GM18517 (cell line): ENCODE measurements at regions not wholly inside any gene's neighbourhood (a gene's known extent, or its start where the extent isn't known, plus 50 kb on each side); places are given as distances from the start of the nearest gene placed in this dataset.

ENCODE experiments used
- ATAC-seq: cut with Tn5 transposase; IDR thresholded peaks from one replicate; pipeline ENCODE4 v1.9.1; 2021; ENCODE audit warnings: mild to moderate bottlenecking, moderate library complexity; ENCODE audit not compliant: unreplicated experiment

- no peak for ATAC-seq
Observed at GRCh38 chr1:94646786-94647555, 105.4 kb upstream of the F3 start.

DNA sequence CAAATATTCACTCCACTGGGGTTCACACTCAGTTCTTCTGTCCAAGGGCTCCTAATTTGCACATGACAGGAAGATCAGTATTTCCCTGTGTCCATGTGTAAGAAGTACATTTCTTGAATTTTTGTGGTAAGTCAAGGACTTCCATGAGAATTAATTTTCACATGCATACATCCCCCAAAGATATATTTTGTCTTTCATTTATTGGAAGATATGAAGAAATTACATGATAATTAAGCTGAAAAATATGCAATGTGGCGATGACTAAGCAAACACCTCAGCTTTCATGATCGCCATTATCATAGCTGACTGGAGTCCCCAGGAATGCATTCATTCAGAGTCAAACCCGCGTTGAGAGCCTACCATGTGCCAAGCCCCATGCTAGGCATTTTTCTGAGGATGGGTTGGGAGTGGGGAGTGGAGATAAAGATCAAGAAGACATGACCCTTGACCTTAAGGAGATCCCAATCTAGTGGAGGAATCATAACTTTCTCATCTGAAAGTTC lies 104.6 kb upstream of the F3 start:
- no peak for ATAC-seq

GRCh38 chr1:94644352-94644751 lies 102.8 kb upstream of the F3 start:
- no peak for ATAC-seq

- ATAC-seq, result no peak
Observed at GRCh38 chr1:94643819-94644218, 102.3 kb upstream of the F3 start.

DNA sequence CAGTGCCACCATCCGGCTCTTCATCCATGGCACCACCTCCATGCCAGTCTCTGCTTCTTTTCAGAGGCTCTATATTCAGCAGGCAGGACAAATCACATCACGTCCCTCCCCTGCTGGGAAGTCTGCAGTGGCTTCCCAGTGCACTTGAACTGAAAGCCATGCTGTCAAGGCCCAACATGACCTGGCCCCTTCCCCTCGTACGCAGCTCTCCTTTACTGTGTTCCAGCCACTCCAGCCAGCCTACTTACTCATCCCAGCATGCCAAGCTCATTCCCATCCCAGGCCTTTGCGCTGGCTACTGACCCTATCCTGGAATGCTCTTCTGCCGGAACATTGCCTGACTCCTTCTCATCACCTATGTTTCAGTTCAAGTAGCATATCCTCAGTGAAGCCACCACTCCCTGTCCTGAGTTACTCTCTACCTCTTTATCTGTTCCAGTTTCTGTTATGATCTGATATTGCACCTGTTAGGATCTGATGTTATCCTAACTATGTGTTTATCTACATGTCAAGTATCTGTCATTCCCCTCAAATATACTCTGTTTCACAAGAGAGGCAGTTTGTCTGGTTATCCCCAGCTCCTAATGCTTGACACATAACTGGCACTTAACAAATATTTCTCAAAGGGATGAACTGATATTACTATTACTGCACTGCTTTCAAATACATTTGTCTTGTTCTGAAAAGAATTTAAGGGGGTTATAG lies 101.2 kb upstream of the F3 start:
- no peak for ATAC-seq

- ATAC-seq, result no peak
Observed at GRCh38 chr1:94641990-94642389, 100.4 kb upstream of the F3 start.

GRCh38 chr1:94640125-94640524 lies 98.6 kb upstream of the F3 start:
- no peak for ATAC-seq

GRCh38 chr1:94637121-94637520 lies 95.6 kb upstream of the F3 start:
- no peak for ATAC-seq

- no peak for ATAC-seq
Observed at GRCh38 chr1:94636624-94637023, 95.1 kb upstream of the F3 start.

GRCh38 chr1:94636100-94636499 lies 94.5 kb upstream of the F3 start:
- no peak for ATAC-seq

GRCh38 chr1:94634977-94635416 lies 93.4 kb upstream of the F3 start:
- ATAC-seq, result no peak

GRCh38 chr1:94633051-94633450 lies 91.5 kb upstream of the F3 start:
- ATAC-seq, result no peak

DNA sequence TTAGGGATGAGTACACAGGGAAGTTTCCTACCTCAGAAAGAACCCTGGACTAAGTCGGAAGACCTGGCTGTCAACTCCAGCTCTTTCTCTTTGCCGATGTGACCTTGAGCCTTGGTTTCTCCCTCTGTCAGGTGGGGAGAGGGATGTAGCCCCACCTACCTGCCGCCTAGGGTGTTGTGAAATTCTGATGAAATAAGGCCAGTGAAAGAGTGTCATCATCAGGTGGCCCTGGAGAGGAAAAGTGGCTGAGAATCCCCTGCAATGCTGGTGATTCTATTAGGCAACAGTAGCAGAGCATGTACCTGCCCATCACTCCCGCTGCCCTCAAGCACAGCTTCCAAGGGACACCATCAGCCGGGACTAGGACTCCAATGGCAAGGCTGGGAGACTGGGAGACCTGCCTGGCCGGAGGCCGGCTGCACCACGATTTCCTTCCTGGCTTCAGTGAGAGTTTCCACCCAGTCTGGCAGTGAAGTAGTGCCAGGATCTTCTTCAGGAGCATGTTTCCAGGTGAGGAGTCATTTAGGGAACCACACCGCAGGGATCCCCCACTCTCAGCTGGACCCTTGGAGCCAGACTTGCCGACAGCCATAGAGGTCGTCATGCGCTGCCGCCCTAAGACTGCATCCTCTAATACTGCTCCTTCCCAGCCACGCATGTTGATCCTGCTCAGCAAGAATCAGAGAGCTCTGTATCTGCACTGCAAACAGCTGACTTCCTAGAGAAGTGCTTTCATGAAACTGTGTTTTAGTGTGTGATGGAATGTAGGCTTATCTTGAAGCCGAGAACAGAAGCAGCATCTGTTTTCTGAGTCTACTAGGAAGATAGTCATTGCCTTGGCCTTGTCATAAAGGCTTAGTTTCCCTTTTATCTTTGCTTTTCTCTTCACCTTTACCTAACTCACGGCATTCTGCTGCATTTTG lies 88.0 kb upstream of the F3 start:
- no peak for ATAC-seq

DNA sequence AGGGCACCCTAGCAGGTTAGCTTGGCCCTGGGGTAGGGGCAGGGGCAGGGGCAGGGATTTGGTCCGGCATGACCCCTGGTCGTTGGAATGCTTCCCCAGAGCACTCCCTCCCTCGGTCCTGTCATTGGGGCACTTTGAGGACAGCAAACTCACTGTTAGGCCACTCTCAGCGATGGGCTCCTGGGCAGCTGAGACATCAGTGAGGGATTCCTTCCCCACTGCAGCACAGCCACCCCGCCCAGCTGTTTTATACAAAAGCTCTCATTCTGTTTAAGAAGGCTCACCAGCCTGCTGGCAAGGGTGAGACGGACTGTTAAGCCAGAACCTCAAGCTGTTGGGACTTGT lies 86.9 kb upstream of the F3 start:
- ATAC-seq, result no peak

GRCh38 chr1:94627771-94628498 lies 86.4 kb upstream of the F3 start:
- no peak for ATAC-seq

GRCh38 chr1:94624203-94624602 lies 82.6 kb upstream of the F3 start:
- no peak for ATAC-seq

DNA sequence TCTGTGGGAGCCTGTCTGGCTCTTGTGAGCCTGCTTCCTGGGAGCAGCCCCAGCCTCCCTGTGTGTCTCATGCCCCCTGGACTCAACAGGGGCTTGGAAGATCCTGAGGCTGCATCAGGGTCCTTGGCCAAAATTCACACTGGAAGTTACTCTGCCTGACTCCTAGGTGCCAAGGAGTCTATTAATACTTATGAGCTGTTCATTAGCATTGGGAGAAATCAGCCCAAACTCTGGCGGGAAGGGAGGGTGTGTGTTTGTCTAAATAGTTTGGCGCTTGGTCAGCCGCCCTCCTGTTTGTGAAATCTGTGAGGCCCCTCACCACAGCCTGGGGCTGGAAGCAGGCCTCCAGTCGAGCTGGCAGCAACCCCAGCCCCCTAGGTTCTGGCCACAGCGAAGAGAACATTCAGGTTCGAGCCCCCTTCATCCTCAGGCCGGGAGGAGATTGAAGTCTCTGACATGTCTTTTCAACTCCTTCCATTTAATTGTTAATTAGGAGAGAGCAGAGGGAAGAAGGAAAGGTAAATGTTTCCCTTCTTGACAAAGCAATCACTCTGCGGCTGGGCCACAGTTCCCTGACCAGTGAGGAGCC lies 82.1 kb upstream of the F3 start:
- no peak for ATAC-seq

DNA sequence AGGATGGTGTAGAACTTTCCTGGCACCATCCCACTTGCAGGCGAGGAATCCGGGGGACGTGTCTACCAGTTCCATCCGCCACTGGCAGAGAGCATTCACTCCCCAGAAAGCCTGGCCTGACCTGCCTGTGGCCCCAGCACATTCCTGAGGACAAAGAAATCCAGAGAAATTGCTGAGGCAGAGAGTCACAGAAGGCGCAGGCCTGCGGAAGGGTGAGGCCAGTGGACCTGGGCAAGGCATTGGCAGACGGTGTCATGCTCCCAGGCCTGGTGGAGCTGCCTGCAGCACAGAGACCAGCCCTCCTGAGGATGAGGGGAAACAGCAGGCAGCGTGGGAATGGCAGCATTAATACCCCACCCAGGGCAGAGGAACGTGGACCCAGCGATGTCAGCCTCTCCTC lies 81.2 kb upstream of the F3 start:
- no peak for ATAC-seq

DNA sequence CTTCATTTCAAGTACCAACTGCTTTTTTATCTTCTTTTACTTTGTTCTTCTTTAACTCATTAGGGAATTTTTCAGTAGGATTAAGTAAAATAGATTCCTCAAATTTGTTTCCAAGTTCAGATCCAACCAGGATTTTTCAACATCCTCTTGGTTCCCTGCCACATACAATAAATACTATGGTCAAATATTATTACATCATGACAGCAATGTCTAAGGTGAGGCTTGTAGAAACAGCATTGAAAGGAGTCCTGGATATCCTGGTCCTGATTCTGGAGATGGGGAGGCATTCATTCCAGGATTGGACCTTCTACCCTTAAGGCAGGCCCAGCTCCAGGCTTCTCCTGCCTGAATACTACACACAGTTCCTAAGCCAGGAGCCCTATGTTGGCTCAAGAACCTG lies 80.2 kb upstream of the F3 start:
- no peak for ATAC-seq

GRCh38 chr1:94621395-94621794 lies 79.8 kb upstream of the F3 start:
- ATAC-seq, result no peak
